Coronary artery (tissue), 2 donors: ENCODE measurements at regions not wholly inside any gene's neighbourhood (a gene's known extent, or its start where the extent isn't known, plus 50 kb on each side); places are given as distances from the start of the nearest gene placed in this dataset.

ENCODE experiments used
- DNase-seq: peaks from one replicate; pipeline ENCODE4 v3.0.0-alpha.2; 2017; ENCODE audit warnings: low spot score
- H3K27ac ChIP-seq, 2 donors: fragments of 200-600 bp; sonication (generic); one replicate each; pipeline ENCODE4 v1.5.1; 2016 to 2019
- H3K4me3 ChIP-seq: fragments of 200-600 bp; sonication (generic); 2 replicates; pipeline ENCODE4 v1.5.1; 2016; ENCODE audit warnings: mild to moderate bottlenecking, moderate library complexity
- CTCF ChIP-seq: fragments of 200-600 bp; sonication (generic); IDR thresholded peaks from one replicate; pipeline ENCODE4 v1.5.1; 2019; ENCODE audit warnings: antibody characterized with exemption

DNA sequence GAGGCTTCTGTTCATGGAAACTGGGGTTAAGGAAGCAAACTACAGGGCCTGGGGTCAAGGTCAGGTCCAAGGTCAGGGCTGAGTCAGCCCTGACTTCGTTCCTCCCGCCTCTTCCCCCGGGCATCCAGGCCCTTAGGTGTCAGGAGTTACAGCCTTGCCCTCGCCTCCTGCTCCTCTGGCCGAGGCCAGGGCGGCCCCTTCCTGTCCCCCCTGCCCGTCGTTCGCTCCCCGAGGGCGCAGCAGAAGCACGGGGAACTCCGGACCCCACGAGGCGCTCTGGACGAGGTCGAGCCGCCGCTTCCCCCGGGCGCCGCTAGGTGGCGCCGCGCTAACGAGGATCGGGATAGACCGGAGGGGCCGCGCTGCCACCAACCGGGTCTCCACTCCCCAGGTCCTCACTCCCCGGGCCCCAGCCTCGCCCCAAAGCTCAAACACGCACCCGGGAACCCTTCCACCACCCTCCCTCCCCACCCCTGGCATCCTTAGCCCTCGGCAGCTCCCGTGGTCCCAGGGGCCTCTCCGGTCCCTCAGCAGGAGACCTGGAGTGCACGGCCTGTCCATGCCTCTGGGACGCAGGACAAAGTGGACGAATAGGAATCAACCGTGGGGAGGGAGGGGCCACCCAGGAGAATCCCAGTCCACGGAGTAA is 59.2 kb upstream of the MYL10 start:
- peak overlapping the region; percentile 69 for H3K4me3 ChIP-seq
- DNase-seq, result peak; percentile 82
- TF ChIP-seq CTCF, result peak; percentile 98
- H3K27ac ChIP-seq, result peak overlapping the region in 1 of 2 donors; percentile 51

DNA sequence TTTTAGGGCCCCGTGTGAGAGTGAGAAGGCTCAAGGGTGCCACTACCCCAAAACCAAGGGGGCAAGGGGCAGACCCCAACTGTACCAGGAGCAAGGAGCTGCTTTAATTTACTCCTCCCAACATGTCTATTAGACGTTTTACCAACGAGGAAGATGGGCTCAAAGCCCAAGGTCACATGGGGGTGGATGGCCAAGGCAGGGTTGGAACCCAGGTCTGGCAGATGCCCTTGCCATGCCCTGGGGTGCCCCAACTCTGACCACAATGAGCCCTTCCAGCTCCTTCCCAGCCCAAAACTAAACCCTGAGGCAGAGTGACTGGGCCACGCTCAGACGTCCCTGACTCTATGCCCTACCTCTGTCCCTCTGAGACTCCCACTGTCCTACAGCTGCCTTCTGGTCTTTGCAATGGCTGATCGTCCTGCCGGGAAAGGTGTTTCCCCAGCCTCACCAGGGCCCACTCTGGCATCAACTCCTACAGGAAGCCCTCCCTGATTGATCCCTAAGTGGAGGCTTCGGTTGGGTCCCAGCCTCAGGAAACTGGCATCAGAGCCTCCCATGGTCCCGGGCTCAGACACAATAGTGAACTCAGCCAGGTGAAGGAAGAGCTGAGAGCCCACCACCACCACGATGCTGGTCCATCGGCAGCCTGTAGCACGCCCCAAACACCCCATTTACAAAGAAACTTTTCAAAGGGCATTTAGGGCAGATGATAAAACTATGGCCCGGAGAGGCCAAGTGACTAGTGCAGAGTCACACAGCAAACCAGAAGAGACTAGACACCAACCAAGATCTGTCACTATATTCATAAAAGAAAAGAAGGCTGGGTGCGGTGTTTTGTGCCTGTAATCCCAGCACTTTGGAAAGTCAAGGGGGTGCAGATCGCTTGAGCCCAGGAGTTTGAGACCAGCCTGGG is 60.2 kb upstream of the MYL10 start:
- no peak for DNase-seq
- Histone ChIP-seq H3K27ac (no peak overlapping the region), H3K4me3 (no peak overlapping the region)
- no peak for TF ChIP-seq CTCF

GRCh38 chr7:101690061-101690460 is 61.0 kb upstream of the MYL10 start:
- Histone ChIP-seq H3K4me3 (no peak overlapping the region), H3K27ac (no peak overlapping the region)
- DNase-seq, result no peak
- TF ChIP-seq CTCF, result no peak

DNA sequence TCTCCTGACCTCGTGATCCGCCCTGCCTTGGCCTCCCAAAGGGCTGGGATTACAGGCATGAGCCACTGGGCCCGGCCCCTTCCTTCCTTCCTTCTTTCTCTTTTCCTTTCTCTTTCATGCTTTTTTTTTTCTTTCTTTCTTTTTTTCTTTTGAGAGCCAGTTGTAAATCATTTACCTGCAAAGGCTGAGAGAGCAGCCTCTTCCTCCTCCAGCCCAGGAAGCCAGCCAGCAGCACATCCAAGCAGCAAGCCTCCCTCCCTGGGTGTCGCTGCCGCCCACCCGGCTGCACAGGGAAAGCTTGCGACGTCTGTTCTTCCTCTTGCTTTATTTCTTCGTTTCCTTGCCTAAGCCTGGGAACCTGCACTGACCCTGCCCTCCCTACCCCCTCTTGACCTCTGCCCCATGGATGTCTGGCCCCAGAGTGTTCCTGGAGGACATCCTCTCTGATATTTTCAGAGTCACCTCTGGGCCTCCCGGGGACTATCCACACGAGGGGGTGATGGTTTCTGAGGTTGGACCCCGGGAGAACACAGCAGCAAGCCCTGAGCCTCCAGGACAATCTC is 62.8 kb upstream of the MYL10 start:
- no peak overlapping the region for H3K4me3 ChIP-seq
- H3K27ac ChIP-seq, result no peak overlapping the region
- DNase-seq, result no peak
- no peak for TF ChIP-seq CTCF

DNA sequence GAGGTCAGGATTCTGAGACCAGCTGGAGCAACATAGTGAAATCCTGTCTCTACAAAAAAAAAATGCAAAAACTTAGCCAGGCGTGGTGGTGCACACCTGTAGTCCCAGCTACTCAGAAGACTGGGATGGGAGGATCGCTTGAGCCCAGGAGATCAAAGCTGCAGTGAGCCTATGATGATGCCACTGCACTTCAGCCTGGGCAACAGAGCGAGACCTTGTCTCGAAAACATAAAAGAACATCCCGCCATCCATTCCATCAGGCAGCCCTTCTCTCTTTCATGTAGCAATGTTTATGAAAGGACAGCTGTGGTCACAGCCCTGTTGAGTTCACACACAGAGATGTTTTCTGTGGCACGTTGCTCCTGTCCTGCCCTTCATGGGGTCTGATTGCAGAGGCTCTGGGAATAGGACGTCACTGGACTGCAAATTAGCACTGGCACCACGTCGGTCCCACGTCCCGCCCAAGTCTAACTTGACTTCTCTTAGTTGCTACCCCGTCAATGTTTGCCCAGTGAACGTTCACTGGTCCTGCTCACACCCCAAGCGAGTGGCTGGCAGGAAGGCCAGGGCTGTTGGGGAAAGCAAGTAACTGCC is 64.5 kb upstream of the MYL10 start:
- no peak overlapping the region for H3K27ac ChIP-seq
- no peak for DNase-seq
- TF ChIP-seq CTCF, result no peak
- H3K4me3 ChIP-seq, result no peak overlapping the region

DNA sequence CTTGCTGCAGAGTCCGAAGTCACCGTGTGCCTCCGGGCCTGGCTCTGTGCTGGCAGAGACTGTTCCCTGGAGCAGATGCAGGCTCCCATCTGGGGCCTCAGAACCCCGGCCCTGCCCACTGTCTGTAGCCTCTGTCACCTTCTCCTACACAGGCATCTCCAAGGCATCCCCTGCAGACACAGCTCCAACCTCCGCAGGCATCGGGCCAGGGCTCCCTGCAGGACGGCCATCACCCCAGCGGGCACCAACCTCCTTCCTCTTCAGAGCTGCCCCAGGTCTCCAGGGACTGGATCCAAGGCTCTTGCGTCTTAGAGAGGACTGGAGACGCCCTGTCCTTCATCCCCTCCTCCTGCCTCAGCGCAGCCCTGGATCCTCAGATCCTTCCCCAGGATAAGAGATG is 69.9 kb upstream of the MYL10 start:
- H3K4me3 ChIP-seq, result no peak overlapping the region
- no peak for TF ChIP-seq CTCF
- DNase-seq, result no peak
- no peak overlapping the region for H3K27ac ChIP-seq
